HG02610 (cell line): ENCODE measurements at regions not wholly inside any gene's neighbourhood (a gene's known extent, or its start where the extent isn't known, plus 50 kb on each side); places are given as distances from the start of the nearest gene placed in this dataset.
"Not testable (repeated sequence)": the region's sequence is repeated elsewhere in the genome, so short reads cannot be mapped to it uniquely, and the experiment has no call there.

Experiments
- ATAC-seq: cut with Tn5 transposase; IDR thresholded peaks from one replicate; pipeline ENCODE4 v1.9.1; 2021; ENCODE audit warnings: mild to moderate bottlenecking, moderate library complexity; ENCODE audit not compliant: unreplicated experiment

GRCh38 chr15:94968133-94968532 is 736.8 kb downstream of the MCTP2 start:
- ATAC-seq = no peak

- no peak for ATAC-seq
These were observed 738.7 kb downstream of the MCTP2 start for GRCh38 chr15:94970096-94970495.

GRCh38 chr15:94970802-94971201 is 739.4 kb downstream of the MCTP2 start:
- ATAC-seq = no peak

- no peak for ATAC-seq
These were observed 741.0 kb downstream of the MCTP2 start for GRCh38 chr15:94972314-94972713.

- no peak for ATAC-seq
These were observed 755.7 kb downstream of the MCTP2 start for GRCh38 chr15:94987085-94987484.

GRCh38 chr15:94991718-94992117 is 760.4 kb downstream of the MCTP2 start:
- no peak for ATAC-seq

GRCh38 chr15:95009635-95010034 is 778.3 kb downstream of the MCTP2 start:
- ATAC-seq = no peak

- no peak for ATAC-seq
These were observed 782.0 kb downstream of the MCTP2 start for GRCh38 chr15:95013381-95013780.

- no peak for ATAC-seq
These were observed 785.3 kb downstream of the MCTP2 start for GRCh38 chr15:95016511-95017229.

- no peak for ATAC-seq
These were observed 786.4 kb downstream of the MCTP2 start for GRCh38 chr15:95017666-95018328.

- ATAC-seq = peak; percentile 94
These were observed 787.7 kb downstream of the MCTP2 start for GRCh38 chr15:95018888-95019545.

- no peak for ATAC-seq
These were observed 788.5 kb downstream of the MCTP2 start for GRCh38 chr15:95019907-95020306.

GRCh38 chr15:95021816-95022215 is 790.5 kb downstream of the MCTP2 start:
- ATAC-seq = no peak

GRCh38 chr15:95024351-95024750 is 793.0 kb downstream of the MCTP2 start:
- ATAC-seq = no peak

GRCh38 chr15:95025924-95026728 is 794.8 kb downstream of the MCTP2 start:
- no peak for ATAC-seq

GRCh38 chr15:95027981-95028380 is 796.6 kb downstream of the MCTP2 start:
- ATAC-seq = no peak

GRCh38 chr15:95032156-95032555 is 800.8 kb downstream of the MCTP2 start:
- no peak for ATAC-seq

GRCh38 chr15:95035106-95035505 is 803.7 kb downstream of the MCTP2 start:
- no peak for ATAC-seq

GRCh38 chr15:95041297-95041696 is 809.9 kb downstream of the MCTP2 start:
- no peak for ATAC-seq

GRCh38 chr15:95043236-95043932 is 812.0 kb downstream of the MCTP2 start:
- not testable (repeated sequence) for ATAC-seq

GRCh38 chr15:95043933-95044313 is 812.6 kb downstream of the MCTP2 start:
- no peak for ATAC-seq
